Body of pancreas (tissue), 4 donors: ENCODE measurements at regions not wholly inside any gene's neighbourhood (a gene's known extent, or its start where the extent isn't known, plus 50 kb on each side); places are given as distances from the start of the nearest gene placed in this dataset.

Experiments
- ATAC-seq: fragments of 150-250 bp; one replicate; pipeline ENCODE4 v1.9.1; 2016
- DNase-seq, 4 donors: peaks; one replicate each; pipeline ENCODE4 v3.0.0-alpha.2; 2019
- H3K27ac ChIP-seq, 4 donors: fragments of 200-600 bp; sonication (generic); 1 replicate in 3 of 4; 2 replicates in 1 of 4; pipeline versions ENCODE4 v1.5.1 to v1.6.1; 2016 to 2019; ENCODE audit warnings: mild to moderate bottlenecking in 1 of 4, mixed read lengths in 1 of 4, moderate library complexity in 1 of 4
- H3K27me3 ChIP-seq, 2 donors: fragments of 200-600 bp; sonication (generic); one replicate each; pipeline ENCODE4 v1.6.0; 2016; ENCODE audit warnings: mild to moderate bottlenecking in 1 of 2
- H3K36me3 ChIP-seq, 2 donors: fragments of 200-600 bp; sonication (generic); replicated peaks in 1 of 2; 2 replicates each; pipeline ENCODE4 v1.5.1; 2016; ENCODE audit warnings: low read depth in 2 of 2; ENCODE audit not compliant: insufficient read depth in 1 of 2
- H3K4me1 ChIP-seq: fragments of 200-600 bp; sonication (generic); one replicate; pipeline ENCODE4 v1.6.0; 2016
- H3K4me3 ChIP-seq, 2 donors: fragments of 200-600 bp; sonication (generic); 1 replicate in 1 of 2; 2 replicates in 1 of 2; pipeline ENCODE4 v1.5.1; 2016 to 2019
- H3K9me3 ChIP-seq, 3 donors: fragments of 200-600 bp; sonication (generic); 1 replicate in 2 of 3; 2 replicates in 1 of 3; pipeline ENCODE4 v1.5.1; 2016
- POLR2A ChIP-seq, 3 donors: fragments of 450-650 bp; IDR thresholded peaks; one replicate each; pipeline ENCODE4 v1.6.1; 2016; ENCODE audit warnings: antibody characterized with exemption in 3 of 3, mild to moderate bottlenecking in 2 of 3
- WGBS, 2 donors: methylation state at CpG; one replicate each; pipeline ENCODE4 v1.1.5; 2017; 5-methylcytosine and 5-hydroxymethylcytosine counted together
- intact Hi-C: fragments of 100-400 bp; cut with DNase I; formaldehyde crosslinking; loops from one replicate; pipeline ENCODE4 v1.15.1; 2023
- TF ChIP-seq, protein P1 (sequence below), 7 experiments: fragments of 450-650 bp in 4 of 7; fragments of 200-600 bp in 3 of 7; sonication (generic) in 3 of 7; IDR thresholded peaks; one replicate each; pipeline ENCODE4 v1.5.1; 2016 to 2019; ENCODE audit warnings: antibody characterized with exemption in 7 of 7

DNA sequence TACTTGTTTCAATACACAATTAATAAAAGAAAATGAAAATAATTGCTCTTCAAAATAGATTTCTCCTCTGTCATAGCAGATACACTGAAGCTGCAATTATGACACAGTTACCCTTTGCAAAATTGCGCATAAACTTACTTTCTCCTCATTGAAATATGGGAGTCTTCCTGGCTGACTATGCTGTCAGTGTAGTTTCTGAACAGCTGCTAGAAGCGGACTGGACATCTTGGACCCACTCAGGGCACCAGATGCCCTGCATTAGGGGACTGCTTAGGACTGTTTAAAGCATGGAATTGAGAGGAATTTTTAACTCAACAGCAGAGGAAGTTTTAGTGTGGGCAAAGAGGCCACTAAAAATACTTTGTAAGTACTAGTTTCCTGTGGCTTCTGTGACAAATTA is 454.9 kb downstream of the ATP23 start:
- TF ChIP-seq, protein P1, sequence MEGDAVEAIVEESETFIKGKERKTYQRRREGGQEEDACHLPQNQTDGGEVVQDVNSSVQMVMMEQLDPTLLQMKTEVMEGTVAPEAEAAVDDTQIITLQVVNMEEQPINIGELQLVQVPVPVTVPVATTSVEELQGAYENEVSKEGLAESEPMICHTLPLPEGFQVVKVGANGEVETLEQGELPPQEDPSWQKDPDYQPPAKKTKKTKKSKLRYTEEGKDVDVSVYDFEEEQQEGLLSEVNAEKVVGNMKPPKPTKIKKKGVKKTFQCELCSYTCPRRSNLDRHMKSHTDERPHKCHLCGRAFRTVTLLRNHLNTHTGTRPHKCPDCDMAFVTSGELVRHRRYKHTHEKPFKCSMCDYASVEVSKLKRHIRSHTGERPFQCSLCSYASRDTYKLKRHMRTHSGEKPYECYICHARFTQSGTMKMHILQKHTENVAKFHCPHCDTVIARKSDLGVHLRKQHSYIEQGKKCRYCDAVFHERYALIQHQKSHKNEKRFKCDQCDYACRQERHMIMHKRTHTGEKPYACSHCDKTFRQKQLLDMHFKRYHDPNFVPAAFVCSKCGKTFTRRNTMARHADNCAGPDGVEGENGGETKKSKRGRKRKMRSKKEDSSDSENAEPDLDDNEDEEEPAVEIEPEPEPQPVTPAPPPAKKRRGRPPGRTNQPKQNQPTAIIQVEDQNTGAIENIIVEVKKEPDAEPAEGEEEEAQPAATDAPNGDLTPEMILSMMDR (IDR thresholded peaks at IDR 0.05) = no peak
- no peak for TF ChIP-seq POLR2A (IDR thresholded peaks at IDR 0.05)
- intact Hi-C loops = no loop called here
- Histone ChIP-seq H3K27ac (no peak overlapping the region), H3K4me1 (no peaks in the 10 kb centered on the region), H3K36me3 (no peaks in the 10 kb centered on the region), H3K27me3 (no peaks in the 10 kb centered on the region), H3K4me3 (no peak overlapping the region), H3K9me3 (no peaks in the 10 kb centered on the region)
- 64 to 70% methylated on average over 2 of the region's 2 CpGs for WGBS, 2 donors
- ATAC-seq = no peak
- DNase-seq = no peak

DNA sequence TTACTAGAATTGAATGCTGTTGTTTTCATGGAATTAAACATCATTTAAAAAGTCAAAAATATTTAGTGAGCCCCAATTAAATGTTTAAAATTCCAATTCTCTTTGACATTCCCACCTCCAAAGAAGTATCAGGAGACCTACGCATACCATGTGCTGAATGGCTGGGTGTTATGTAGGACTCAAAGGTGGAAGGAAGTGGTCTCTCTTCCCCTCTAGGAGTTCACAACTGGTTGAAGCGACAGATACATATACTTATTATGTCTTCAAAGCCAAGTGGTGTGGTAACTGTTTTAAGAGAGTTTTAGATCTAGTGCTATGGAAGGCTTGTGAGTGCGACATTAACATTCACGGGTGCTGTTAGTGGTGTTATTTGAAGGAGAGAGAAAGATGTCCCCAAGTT is 464.0 kb downstream of the ATP23 start:
- Histone ChIP-seq H3K27me3 (no peaks in the 10 kb centered on the region), H3K9me3 (no peaks in the 10 kb centered on the region), H3K4me3 (no peak overlapping the region), H3K36me3 (no peaks in the 10 kb centered on the region), H3K27ac (no peak overlapping the region), H3K4me1 (no peaks in the 10 kb centered on the region)
- 91% methylated on average over 4 of the region's 4 CpGs for WGBS, 2 donors
- no peak for ATAC-seq
- intact Hi-C loops = no loop called here
- no peak for TF ChIP-seq POLR2A (IDR thresholded peaks at IDR 0.05)
- TF ChIP-seq, protein P1 (IDR thresholded peaks at IDR 0.05) = no peak
- DNase-seq = no peak

DNA sequence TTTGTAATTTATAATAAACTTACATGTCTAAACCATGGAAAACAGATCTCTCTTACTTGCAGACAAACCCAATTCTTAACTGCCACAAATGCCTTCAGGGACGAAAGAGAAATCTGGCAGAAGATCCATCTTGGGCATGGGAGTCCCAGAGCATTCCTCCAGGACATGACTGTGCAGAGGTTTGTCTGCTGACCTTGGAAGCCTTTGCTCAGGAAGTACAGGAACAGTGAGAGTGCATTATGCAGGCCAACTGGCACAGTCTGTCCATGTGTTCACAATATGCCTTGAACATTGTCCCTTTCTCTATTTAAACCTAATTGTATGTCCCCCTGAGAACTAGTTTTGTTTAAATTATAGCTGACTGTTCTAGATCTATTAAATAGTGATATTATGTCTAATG is 467.1 kb downstream of the ATP23 start:
- WGBS, 2 donors = 50 to 55% methylated on average over 1 of the region's 1 CpG

DNA sequence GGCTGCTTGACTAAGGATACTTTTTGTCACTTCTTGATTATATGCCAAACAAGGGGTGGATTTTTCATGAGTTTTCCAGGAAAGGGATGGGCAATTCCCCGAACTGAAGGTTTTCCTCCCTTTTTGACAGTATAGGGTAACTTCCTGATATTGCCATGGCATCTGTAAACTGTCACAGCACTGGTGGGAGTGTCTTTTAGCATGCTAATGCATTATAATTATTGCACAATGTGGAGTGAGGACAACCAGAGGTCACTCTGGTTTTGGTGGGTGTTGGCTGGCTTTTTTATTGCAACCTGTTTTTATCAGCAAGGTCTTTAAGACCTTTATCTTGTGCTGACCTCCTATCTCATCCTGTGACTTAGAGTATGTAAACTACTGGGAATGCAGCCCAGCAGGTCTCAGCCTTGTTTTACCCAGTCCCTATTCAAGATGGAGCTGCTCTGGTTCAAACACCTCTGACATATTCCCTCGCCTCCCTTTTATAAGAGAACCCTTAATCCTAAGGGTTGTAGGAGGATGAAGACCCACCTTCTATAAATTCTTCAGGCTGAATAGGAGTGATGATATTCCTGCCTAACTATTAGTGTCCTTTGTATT is 471.2 kb downstream of the ATP23 start:
- TF ChIP-seq, protein P1 (IDR thresholded peaks at IDR 0.05) = no peak
- no peak for TF ChIP-seq POLR2A (IDR thresholded peaks at IDR 0.05)
- Histone ChIP-seq H3K36me3 (no peaks in the 10 kb centered on the region), H3K4me3 (no peak overlapping the region), H3K27me3 (no peaks in the 10 kb centered on the region), H3K27ac (no peak overlapping the region), H3K9me3 (no peaks in the 10 kb centered on the region), H3K4me1 (no peaks in the 10 kb centered on the region)
- 45 to 56% methylated on average over 2 of the region's 2 CpGs for WGBS, 2 donors
- no peak for DNase-seq
- no peak for ATAC-seq
- intact Hi-C loops = no loop called here

More for the DNA sequence above, 467.1 kb downstream of the ATP23 start:
- Histone ChIP-seq H3K27ac (no peak overlapping the region), H3K27me3 (no peaks in the 10 kb centered on the region), H3K4me3 (no peak overlapping the region), H3K4me1 (no peaks in the 10 kb centered on the region), H3K36me3 (no peaks in the 10 kb centered on the region), H3K9me3 (no peaks in the 10 kb centered on the region)
- ATAC-seq (no peak), DNase-seq (no peak)
- intact Hi-C loops = no loop called here
- TF ChIP-seq POLR2A (IDR thresholded peaks at IDR 0.05) = no peak
- TF ChIP-seq, protein P1 (IDR thresholded peaks at IDR 0.05) = no peak

DNA sequence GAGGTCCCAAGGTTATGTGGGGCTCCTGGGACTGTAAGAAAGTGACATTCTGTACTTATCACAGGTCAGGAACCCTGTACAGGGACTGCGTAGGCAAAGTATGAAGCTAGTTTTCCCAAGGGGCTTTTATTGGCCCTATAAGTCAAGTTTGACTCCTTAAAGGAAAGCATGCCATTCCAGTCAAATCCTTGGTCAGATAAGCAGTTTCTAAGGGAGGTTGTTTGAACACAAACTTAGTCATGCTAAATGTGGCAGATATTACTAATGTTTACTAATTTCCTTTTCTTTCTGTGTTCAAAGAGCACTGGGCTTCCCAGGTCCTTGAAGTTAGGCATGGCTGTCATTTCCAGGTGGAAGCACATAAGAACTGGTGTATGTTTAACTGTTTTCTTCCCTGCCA is 472.4 kb downstream of the ATP23 start:
- ATAC-seq = no peak
- 62 to 82% methylated on average over 1 of the region's 1 CpG for WGBS, 2 donors
- TF ChIP-seq POLR2A (IDR thresholded peaks at IDR 0.05) = no peak
- TF ChIP-seq, protein P1 (IDR thresholded peaks at IDR 0.05) = no peak
- H3K4me3 ChIP-seq = no peak overlapping the region
- H3K36me3 ChIP-seq = no peaks in the 10 kb centered on the region
- no peak for DNase-seq
- no peaks in the 10 kb centered on the region for H3K27me3 ChIP-seq
- H3K9me3 ChIP-seq = no peaks in the 10 kb centered on the region
- H3K27ac ChIP-seq = no peak overlapping the region
- no peaks in the 10 kb centered on the region for H3K4me1 ChIP-seq
- intact Hi-C loops = no loop called here
